H9 (cell line): ENCODE measurements at regions not wholly inside any gene's neighbourhood (a gene's known extent, or its start where the extent isn't known, plus 50 kb on each side); places are given as distances from the start of the nearest gene placed in this dataset.

ENCODE experiments used
- DNase-seq: peaks from one replicate; pipeline ENCODE4 v3.0.0-alpha.2; 2017
- H2AFZ ChIP-seq: one replicate; pipeline ENCODE4 v1.6.1; 2013; ENCODE audit warnings: mild to moderate bottlenecking, low read length, control low read depth, moderate library complexity
- H2AK5ac ChIP-seq: 2 replicates; pipeline ENCODE4 v1.6.1; 2013; ENCODE audit warnings: low read length, control low read depth, mixed read lengths; ENCODE audit not compliant: insufficient read length
- H2BK120ac ChIP-seq: one replicate; pipeline ENCODE4 v1.6.1; 2013; ENCODE audit warnings: low read depth, mild to moderate bottlenecking, low read length, control low read depth, inconsistent platforms; ENCODE audit not compliant: poor library complexity, severe bottlenecking
- H2BK12ac ChIP-seq: 2 replicates; pipeline ENCODE4 v1.6.1; 2013; ENCODE audit warnings: low read length, control low read depth, mixed read lengths, low read depth; ENCODE audit not compliant: insufficient read length
- H2BK15ac ChIP-seq: 2 replicates; pipeline ENCODE4 v1.6.1; 2013; ENCODE audit warnings: low read depth, low read length, control low read depth
- H2BK20ac ChIP-seq: one replicate; pipeline ENCODE4 v1.6.1; 2013; ENCODE audit warnings: low read depth, mild to moderate bottlenecking, low read length, control low read depth, inconsistent platforms; ENCODE audit not compliant: poor library complexity, severe bottlenecking
- H2BK5ac ChIP-seq: 2 replicates; pipeline ENCODE4 v1.6.1; 2013; ENCODE audit warnings: low read length, control low read depth, mixed read lengths; ENCODE audit not compliant: insufficient read length
- H3K14ac ChIP-seq: 2 replicates; pipeline ENCODE4 v1.6.1; 2013; ENCODE audit warnings: low read length, control low read depth; ENCODE audit not compliant: insufficient read depth
- H3K18ac ChIP-seq: 2 replicates; pipeline ENCODE4 v1.6.1; 2013; ENCODE audit warnings: low read depth, mild to moderate bottlenecking, mixed read lengths, low read length, control low read depth; ENCODE audit not compliant: insufficient read length
- H3K23ac ChIP-seq: 2 replicates; pipeline ENCODE4 v1.6.1; 2013; ENCODE audit warnings: low read length, control low read depth, mixed read lengths, low read depth; ENCODE audit not compliant: insufficient read length
- H3K23me2 ChIP-seq: 2 replicates; pipeline ENCODE4 v1.6.1; 2013; ENCODE audit warnings: low read depth, mild to moderate bottlenecking, mixed read lengths, low read length, control low read depth; ENCODE audit not compliant: insufficient read length, poor library complexity, severe bottlenecking
- H3K27ac ChIP-seq: 2 replicates; pipeline ENCODE4 v1.5.1; 2013; ENCODE audit warnings: low read length, control low read depth, mixed read lengths, low read depth; ENCODE audit not compliant: insufficient read length
- H3K27me3 ChIP-seq: 2 replicates; pipeline ENCODE4 v1.6.1; 2013; ENCODE audit warnings: low read length, control low read depth, inconsistent platforms; ENCODE audit not compliant: insufficient read depth
- H3K4ac ChIP-seq: 2 replicates; pipeline ENCODE4 v1.6.1; 2013; ENCODE audit warnings: low read depth, mild to moderate bottlenecking, control low read depth, inconsistent platforms, low read length, moderate library complexity
- H3K4me1 ChIP-seq: 2 replicates; pipeline ENCODE4 v1.6.1; 2013; ENCODE audit warnings: low read length, control low read depth, inconsistent platforms; ENCODE audit not compliant: insufficient read depth
- H3K4me2 ChIP-seq: 2 replicates; pipeline ENCODE4 v1.6.1; 2013; ENCODE audit warnings: low read length, control low read depth, mixed read lengths; ENCODE audit not compliant: insufficient read length, insufficient read depth
- H3K56ac ChIP-seq: 2 replicates; pipeline ENCODE4 v1.6.1; 2013; ENCODE audit warnings: low read depth, mild to moderate bottlenecking, mixed read lengths, low read length, control low read depth; ENCODE audit not compliant: insufficient read length
- H3K79me1 ChIP-seq: 2 replicates; pipeline ENCODE4 v1.6.1; 2013; ENCODE audit warnings: low read depth, mild to moderate bottlenecking, moderate library complexity, low read length, control low read depth, inconsistent platforms; ENCODE audit not compliant: insufficient read depth, poor library complexity, severe bottlenecking
- H3K79me2 ChIP-seq: 2 replicates; pipeline ENCODE4 v1.6.1; 2013; ENCODE audit warnings: low read length, control low read depth, inconsistent platforms; ENCODE audit not compliant: insufficient read depth
- H3K9ac ChIP-seq: 2 replicates; pipeline ENCODE4 v1.6.1; 2013; ENCODE audit warnings: low read length, control low read depth, mixed read lengths; ENCODE audit not compliant: insufficient read length; ENCODE audit errors: extremely low read depth
- H3K9me3 ChIP-seq: one replicate; pipeline ENCODE4 v1.6.1; 2013; ENCODE audit warnings: low read depth, low read length, inconsistent platforms; ENCODE audit not compliant: control insufficient read depth
- H3T11ph ChIP-seq: one replicate; pipeline ENCODE4 v1.6.1; 2013; ENCODE audit warnings: mild to moderate bottlenecking, low read length, control low read depth, inconsistent platforms
- H4K20me1 ChIP-seq: one replicate; pipeline ENCODE4 v1.6.1; 2013; ENCODE audit not compliant: control insufficient read depth, insufficient read length, insufficient read depth
- H4K5ac ChIP-seq: 2 replicates; pipeline ENCODE4 v1.6.1; 2013; ENCODE audit warnings: low read depth, mild to moderate bottlenecking, mixed read lengths, low read length, control low read depth; ENCODE audit not compliant: insufficient read length
- H4K8ac ChIP-seq: replicated peaks from 2 replicates; pipeline ENCODE4 v1.6.1; 2013; ENCODE audit warnings: low read length, control low read depth, mixed read lengths, low read depth; ENCODE audit not compliant: insufficient read length
- H4K91ac ChIP-seq: 2 replicates; pipeline ENCODE4 v1.6.1; 2013; ENCODE audit warnings: low read depth, mild to moderate bottlenecking, moderate library complexity, mixed read lengths, low read length, control low read depth; ENCODE audit not compliant: insufficient read length
- H3K27ac Mint-ChIP-seq, 3 experiments: 2 replicates in 2 of 3; 3 replicates in 1 of 3; pipeline ENCODE4 v1.8.0; 2020 to 2021; ENCODE audit warnings: mixed read lengths in 3 of 3, mild to moderate bottlenecking in 1 of 3, moderate library complexity in 1 of 3
- H3K27me3 Mint-ChIP-seq: 2 replicates; pipeline ENCODE4 v1.8.0; 2021; ENCODE audit warnings: low read depth, mild to moderate bottlenecking, moderate library complexity, mixed read lengths
- H3K36me3 Mint-ChIP-seq, 3 experiments: 2 replicates in 2 of 3; 3 replicates in 1 of 3; pipeline ENCODE4 v1.8.0; 2020 to 2021; ENCODE audit warnings: low read depth in 3 of 3, mixed read lengths in 3 of 3; ENCODE audit not compliant: insufficient read depth in 1 of 3
- H3K4me1 Mint-ChIP-seq, 2 experiments: 2 replicates each; pipeline ENCODE4 v1.8.0; 2020; ENCODE audit warnings: mixed read lengths in 2 of 2
- H3K4me3 Mint-ChIP-seq, 2 experiments: 2 replicates in 1 of 2; 3 replicates in 1 of 2; pipeline ENCODE4 v1.8.0; 2020 to 2021; ENCODE audit warnings: mild to moderate bottlenecking in 2 of 2, mixed read lengths in 2 of 2, moderate library complexity in 1 of 2
- H3K9me3 Mint-ChIP-seq, 2 experiments: 2 replicates in 1 of 2; 3 replicates in 1 of 2; pipeline ENCODE4 v1.8.0; 2020; ENCODE audit warnings: mild to moderate bottlenecking in 2 of 2, mixed read lengths in 2 of 2, moderate library complexity in 1 of 2
- CTCF ChIP-seq: fragments of 200-600 bp; sonication (generic); conservative IDR thresholded peaks from 3 replicates; pipeline ENCODE4 v1.8.0; 2021; ENCODE audit warnings: antibody characterized with exemption, mild to moderate bottlenecking
- WGBS: extraction: QIAGEN DNeasy Blood & Tissue Kit; methylation state at CpG from one replicate; pipeline ENCODE4 v1.1.7; 2013; ENCODE audit warnings: missing lambda C conversion rate, low lambda C conversion rate, mixed read lengths; ENCODE audit not compliant: insufficient read length; ENCODE audit errors: extremely low coverage; 5-methylcytosine and 5-hydroxymethylcytosine counted together

GRCh38 chr4:22019676-22020075, 71.1 kb upstream of the KCNIP4 start:
- H3K36me3 Mint-ChIP-seq = no peaks in the 10 kb centered on the region
- Histone ChIP-seq H3K4me2 (no peak overlapping the region), H3K27me3 (no peaks in the 10 kb centered on the region), H2AFZ (no peak overlapping the region), H2AK5ac (no peak overlapping the region), H4K8ac (no peak overlapping the region), H3K9ac (no peak overlapping the region), H2BK5ac (no peak overlapping the region), H4K20me1 (no peaks in the 10 kb centered on the region), H4K91ac (no peak overlapping the region), H4K5ac (no peak overlapping the region), H2BK120ac (no peak overlapping the region), H3K9me3 (no peaks in the 10 kb centered on the region), H3K4me1 (no peaks in the 10 kb centered on the region), H3K18ac (no peak overlapping the region), H3K14ac (no peak overlapping the region), H3K23ac (no peak overlapping the region), H3K27ac (no peak overlapping the region), H3K23me2 (no peaks in the 10 kb centered on the region), H2BK15ac (no peak overlapping the region), H2BK12ac (no peak overlapping the region), H3K56ac (no peak overlapping the region), H2BK20ac (no peak overlapping the region), H3K79me1 (no peaks in the 10 kb centered on the region), H3K79me2 (no peaks in the 10 kb centered on the region), H3K4ac (no peak overlapping the region), H3T11ph (no peak overlapping the region)
- H3K27ac Mint-ChIP-seq = no peak overlapping the region
- no peak overlapping the region for H3K4me3 Mint-ChIP-seq
- DNase-seq = no peak
- H3K27me3 Mint-ChIP-seq = no peaks in the 10 kb centered on the region
- no peak for TF ChIP-seq CTCF
- H3K9me3 Mint-ChIP-seq = no peaks in the 10 kb centered on the region
- H3K4me1 Mint-ChIP-seq = no peaks in the 10 kb centered on the region
- WGBS = no CpG with 5 or more reads among the region's 4 CpGs
